GM18520 (cell line): ENCODE measurements at regions not wholly inside any gene's neighbourhood (a gene's known extent, or its start where the extent isn't known, plus 50 kb on each side); places are given as distances from the start of the nearest gene placed in this dataset.

Source experiments
- ATAC-seq: cut with Tn5 transposase; IDR thresholded peaks from one replicate; pipeline ENCODE4 v1.9.1; 2021; ENCODE audit not compliant: unreplicated experiment

DNA sequence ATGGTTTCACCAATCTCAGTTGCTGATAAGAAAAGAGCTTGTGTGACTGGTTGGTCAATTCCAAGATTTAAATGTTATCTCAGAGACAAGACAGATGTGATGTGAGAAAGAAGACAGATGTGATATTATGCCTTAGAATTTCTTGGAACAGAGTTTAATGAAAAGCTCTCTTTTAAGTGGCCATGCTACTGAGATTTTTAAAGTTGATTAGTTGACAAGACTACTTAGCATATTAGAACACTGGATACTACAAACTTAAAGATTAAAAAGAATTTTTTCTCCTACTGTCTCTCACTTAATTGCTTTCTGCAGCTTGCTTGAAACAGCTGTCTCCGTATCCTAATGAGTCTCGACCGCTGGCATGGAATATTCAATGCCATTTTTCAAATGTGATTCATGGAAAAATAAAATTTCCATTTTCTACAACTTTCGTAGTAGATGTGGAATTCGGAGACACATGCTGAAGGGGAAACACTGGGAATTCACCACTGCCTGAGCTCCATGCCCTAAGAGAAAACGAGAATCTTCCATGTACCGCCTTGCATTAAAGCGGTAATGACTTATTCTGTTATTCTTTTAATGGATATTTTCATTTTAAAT, 634.2 kb upstream of the SETBP1 start:
- no peak for ATAC-seq

DNA sequence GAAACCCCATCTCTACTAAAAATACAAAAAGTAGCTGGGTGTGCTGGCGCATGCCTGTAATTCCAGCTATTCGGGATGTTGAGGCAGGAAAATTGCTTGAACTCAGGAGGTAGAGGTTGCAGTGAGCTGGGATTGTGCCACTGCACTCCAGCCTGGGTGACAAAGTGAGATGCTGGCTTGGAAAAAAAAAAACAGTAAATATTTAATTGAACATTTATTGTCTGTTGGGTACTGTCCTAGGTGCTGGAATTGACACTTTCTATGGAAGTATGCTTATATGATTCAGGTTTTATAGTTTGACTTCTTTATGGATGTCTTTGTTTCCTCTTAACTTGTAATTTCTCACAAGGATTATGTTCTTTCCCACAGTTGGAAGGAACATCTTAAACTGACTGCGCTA, 633.1 kb upstream of the SETBP1 start:
- ATAC-seq, result no peak

DNA sequence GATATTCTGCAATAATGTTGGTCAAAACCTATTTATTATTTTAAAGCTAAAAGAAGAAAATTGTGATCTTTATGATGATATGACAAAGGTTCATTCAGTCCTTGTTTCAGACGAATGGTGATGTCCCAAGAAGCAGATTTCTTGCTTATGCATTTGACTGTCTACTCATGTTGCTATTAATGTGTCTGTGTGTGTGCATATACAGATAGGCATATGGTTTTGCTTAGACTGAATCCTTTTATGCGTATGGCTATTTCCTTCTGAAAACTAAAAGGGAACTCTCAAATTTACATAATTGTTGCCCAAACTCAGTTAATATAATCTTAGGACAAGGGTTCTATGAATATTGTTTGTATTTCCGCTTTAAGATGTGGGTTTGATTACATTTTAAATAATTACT, 632.3 kb upstream of the SETBP1 start:
- no peak for ATAC-seq

DNA sequence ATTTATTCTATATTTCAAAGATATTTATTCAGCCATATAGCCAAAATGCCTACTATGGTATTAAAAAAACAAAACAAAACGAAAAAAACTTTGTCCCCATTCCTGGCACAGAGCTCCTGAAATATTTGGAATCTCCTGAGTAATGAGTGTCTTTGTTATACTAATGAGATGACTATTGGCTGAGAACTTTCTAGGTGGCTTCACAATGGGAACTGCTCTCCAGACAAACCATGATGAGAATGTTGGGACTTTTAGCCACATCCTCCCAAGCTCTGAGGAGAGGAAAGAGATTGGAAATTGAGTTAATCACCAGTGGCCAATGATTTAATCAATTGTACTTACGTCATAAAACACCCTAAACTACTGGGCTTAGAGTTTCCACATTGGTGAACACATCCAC, 631.8 kb upstream of the SETBP1 start:
- no peak for ATAC-seq

DNA sequence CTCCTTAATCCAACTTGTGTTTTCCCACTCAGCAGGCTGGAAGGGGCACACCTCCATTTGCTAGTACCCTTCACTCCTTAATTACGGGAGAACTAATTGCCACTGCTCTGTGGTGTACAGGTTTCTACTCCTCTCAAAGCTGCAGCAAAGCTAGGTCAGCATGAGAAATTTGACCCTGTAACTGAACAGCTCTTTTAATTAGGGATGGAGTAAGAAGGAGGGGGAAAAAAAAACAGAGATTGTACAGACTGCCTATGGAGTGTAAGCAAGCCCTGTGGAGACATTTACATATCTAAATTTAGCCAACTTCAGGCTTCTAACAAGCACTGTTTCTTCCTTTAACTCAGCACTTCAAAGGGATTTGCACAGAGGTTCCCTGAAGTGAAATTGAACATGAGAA, 629.7 kb upstream of the SETBP1 start:
- no peak for ATAC-seq

DNA sequence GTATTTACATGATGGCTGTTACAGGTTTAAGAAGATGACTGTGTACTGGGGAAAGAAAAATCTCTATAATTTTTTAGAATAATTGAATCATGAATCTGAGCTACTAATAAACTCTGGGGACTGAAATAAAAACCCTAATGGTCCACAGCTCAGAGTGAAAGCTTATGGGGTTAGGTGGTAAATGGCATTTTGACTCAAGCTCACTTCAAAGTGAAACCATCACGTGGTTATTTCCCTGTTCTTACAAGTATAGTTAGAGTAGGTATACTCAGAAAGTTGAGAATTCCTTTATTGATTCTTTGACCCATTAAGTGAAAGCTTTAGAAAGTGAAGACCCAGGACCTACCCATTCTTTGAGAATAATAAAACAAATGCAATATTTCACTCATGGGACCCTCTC, 626.2 kb upstream of the SETBP1 start:
- ATAC-seq, result peak; percentile 56

DNA sequence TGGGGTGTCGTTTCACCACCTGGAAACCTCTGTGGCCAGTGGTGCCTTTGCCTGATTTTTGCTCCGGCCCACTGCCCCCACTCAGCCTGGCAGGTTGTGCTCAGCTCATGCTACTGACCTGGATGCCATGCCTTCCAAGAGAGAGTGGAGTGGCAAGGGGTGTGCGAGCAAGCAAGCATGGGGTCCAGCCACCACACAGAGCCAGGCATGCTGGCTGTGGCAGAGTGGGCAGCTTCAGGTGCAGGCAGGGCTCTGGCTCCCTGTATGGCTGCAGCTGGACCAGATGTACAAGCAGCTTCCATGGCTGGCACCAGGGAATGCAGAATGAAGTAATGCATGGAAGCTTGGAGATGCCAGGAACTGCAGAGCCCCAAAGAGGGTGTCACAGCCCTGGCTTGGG, 620.5 kb upstream of the SETBP1 start:
- no peak for ATAC-seq

DNA sequence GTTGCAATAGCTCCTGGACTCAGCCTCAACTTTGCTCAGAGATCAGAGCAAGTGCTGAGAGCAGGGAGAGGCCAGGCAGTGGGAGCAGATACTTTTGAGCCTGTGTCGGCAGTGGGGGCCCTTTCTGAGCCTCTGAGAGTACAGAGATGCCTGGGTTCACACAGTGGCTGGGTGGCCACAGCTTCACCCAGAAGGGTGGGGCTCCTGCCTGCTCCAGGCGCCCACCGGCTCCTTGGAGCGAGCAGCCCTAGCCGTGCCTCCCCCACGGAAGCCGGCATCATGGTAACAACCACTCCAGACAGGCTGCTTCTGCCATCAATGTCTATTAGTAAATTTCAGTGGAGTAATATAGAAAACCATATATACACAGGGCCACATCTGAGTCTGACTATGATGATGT, 619.2 kb upstream of the SETBP1 start:
- no peak for ATAC-seq

DNA sequence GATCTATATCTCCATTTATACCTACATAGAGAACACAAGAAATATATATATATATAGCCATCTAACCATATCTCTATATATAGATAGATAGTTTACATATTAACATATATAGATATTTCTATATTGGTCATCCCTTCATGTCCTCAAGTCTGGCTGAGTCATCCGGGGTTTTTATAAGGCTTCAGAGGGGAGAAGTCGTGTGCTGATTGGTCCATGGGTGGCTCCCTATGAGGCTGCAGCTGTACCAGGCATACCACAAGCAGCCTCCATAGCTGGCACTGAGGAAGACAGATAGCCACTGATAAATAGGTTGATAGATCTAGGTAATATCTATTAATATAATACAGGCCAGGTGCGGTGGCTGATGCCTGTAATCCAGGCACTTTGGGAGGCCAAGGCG, 618.3 kb upstream of the SETBP1 start:
- ATAC-seq, result no peak

DNA sequence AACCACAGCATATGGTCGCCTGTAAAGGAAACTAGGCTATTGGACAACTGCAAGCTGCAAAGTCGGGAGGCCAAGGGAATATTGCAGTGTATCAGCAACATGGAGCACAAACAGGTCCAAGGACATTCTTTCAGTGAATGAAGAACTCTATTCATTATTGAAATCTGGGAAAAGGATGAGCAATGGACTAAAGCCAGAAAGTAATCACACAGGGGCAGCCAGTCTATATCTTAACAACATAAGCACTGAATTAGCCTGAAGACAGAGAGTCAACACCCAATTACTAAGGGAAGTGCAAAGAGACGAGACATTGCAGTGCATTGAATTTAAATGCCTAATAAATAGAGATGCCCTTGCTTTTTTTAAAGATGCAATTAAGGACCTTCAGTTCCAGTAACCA, 615.5 kb upstream of the SETBP1 start:
- no peak for ATAC-seq

DNA sequence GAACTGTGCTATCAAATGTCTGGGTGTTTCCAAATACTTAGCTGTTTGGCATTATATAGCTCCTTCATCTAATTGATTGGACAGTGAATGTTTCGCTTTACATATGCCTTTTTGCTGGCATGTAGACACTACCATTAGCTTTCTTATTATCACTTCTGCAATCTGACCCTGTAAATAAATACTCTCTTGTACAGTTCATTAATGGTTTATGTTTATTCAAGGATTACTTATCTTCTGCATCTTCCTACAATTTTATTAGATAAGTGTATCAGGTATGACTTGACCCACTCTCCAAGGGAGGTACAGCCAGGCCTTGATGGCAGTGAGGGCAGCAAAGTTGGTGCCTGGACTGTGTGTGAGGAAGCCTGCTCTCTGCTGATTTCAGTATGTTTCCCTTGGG, 614.1 kb upstream of the SETBP1 start:
- no peak for ATAC-seq

DNA sequence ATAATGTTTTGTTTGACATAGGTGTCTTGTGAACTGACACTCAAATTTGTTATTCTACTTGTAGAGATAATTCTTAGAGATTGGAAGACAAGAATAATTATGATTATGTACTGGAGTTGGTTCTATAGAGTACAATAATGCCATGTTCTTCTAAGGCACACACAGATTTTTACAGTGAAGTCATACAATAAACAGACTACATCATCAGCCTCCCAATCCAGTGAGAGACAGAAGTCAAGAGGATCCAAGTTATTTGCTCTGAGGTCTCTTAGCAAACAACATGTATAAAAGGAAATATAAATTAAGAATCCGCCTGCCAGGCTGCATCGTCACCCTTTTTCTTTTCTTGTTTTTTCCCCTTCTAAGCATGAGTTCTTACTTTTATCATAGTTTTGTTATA, 613.5 kb upstream of the SETBP1 start:
- no peak for ATAC-seq

DNA sequence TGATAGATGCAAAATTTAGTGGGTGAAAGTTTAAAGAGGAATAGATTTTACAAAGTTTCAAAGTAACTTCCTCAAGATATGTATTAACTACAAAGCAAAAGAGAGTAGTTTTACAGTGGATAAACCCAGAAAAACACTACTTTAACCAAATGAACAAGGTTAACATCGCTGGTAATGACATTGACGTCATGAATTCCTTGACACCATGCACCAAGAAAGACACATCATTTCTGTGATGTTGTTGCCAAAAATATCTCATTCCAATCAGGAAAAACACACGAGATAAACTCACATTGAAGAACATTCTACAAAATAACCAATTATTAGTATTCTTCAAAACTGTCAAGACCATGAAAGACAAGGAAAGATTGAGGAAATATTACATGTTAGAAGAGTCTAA, 605.6 kb upstream of the SETBP1 start:
- ATAC-seq, result no peak

DNA sequence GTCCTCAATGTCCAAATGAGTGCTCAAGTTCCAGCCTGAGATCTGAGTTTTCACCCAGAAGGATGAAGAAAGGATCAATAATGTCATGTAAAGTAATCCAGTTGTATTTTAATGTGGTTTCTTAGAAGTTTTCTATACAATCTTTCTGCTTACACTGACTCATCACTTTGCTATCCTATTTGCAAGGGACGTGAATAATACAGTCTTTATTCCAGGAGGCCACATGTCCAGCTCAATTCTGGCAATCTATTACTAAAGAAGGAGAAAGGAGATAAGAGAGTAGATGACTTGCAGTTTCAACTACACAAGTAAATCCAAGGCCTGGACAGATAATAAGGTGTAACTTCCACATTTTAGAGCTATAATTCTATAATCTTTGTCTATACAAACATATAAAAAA, 601.1 kb upstream of the SETBP1 start:
- ATAC-seq, result no peak

DNA sequence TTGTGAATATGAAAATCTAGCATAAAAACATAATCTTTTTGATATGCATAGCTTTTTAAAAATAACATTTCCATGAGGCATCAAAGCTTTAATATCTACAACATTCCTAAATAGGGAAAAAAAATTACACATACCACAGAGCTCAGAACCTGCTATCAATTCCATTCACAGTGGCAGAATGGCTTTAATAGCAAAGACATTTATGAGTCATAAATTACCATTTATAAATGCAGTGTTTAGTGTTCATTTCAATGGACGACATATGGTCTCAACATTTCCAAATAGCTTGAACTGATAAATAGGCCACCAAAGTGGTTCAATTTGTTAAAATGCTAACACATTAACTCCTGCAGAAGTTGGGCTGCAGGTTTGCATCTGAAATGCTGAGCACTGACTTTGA, 600.6 kb upstream of the SETBP1 start:
- ATAC-seq, result no peak

DNA sequence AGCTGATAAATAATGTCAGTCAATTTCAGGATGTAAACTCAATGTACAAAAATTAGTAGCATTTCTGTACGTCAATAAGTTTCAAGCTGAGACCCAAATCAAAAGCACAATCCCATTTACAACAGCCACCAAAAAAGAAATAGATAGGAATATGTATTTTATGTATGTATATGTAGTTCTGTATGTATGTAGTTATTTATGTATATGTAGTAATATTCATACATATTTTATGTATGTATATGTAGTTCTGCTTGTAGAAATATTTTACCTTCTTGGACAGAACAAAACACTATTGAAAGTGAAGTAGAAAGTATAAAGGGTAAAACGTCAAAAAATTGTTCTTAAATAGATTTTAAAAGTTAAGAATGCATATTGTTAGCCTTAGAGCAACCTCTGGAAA, 591.0 kb upstream of the SETBP1 start:
- ATAC-seq, result no peak

DNA sequence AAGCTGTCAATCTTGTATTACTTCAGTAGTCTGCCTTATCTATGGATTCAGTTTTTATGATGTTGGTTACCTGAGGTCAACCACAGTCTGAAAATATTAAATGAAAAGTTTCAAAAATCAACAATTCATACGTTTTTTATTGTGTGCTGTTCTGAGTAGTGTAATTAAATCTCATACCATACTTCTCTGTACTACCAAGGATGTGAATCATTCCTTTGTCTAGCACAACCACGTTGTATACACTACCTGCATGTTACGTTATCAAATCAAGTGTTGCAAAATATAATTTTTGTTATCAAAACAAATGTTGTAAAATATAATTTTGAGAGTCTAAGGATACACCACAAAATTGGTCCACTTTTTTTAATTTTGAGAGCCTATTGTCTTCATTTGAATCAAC, 590.2 kb upstream of the SETBP1 start:
- no peak for ATAC-seq

DNA sequence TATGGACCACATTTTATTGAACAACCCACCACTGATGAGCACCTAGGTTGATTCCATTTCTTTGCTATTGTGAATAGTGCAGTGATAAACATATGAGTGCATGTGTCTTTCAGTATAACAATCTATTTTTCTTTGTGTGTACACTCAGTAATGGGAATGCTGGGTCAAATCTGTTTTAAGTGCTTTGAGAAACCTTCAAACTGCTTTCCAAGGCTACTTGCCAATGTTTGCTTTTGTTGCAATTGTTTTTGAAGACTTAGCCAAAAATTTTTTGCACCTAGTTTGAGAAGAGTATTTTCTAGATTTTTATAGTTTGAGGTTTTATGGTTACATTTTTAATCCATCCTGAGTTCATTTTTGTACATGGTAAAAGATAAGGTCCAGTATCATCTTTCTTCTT, 587.4 kb upstream of the SETBP1 start:
- no peak for ATAC-seq

DNA sequence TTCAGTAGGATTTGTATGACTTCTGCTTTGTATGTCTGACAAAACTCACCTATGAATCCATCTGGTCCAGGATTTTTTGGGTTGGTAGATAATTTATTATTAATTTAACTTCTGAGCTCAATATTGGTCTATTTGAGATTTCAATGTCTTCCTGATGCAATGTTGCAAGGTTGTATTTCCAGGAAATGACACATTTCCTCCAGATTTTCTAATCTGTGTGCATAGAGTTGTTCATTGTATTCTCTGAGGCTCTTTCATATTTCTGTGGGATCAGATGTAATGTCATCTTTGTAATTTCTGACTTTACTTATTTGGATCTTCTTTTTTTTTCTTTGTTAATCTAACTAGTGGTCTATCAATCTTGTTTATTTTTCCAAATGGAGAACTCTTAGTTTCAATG, 584.7 kb upstream of the SETBP1 start:
- no peak for ATAC-seq

DNA sequence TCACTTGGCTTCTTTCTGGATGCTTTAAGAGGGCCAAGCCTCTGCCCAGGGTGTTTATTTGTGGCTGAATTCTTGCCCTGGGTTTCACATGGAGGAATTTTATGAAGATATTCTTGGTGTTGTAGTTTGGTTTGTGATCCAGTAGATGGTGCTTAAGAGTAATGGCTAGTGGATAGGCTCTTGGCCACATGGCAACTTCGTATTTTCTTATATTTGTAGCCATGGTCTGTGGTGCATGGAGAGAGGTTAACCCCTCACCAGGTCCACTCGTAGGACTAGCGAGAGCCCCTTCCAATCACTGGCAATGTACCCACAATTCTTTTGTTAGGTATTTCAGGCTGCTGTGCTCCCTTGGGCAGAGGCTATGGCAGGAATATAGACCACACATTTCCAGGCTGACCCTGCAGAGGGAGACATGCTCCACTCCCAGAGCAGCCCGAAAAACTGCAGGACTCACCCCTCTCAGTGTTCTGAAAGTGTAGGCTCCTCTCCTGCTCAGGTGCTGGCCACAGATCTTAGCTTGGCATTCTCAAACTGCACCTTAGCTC, 582.1 kb upstream of the SETBP1 start:
- no peak for ATAC-seq

DNA sequence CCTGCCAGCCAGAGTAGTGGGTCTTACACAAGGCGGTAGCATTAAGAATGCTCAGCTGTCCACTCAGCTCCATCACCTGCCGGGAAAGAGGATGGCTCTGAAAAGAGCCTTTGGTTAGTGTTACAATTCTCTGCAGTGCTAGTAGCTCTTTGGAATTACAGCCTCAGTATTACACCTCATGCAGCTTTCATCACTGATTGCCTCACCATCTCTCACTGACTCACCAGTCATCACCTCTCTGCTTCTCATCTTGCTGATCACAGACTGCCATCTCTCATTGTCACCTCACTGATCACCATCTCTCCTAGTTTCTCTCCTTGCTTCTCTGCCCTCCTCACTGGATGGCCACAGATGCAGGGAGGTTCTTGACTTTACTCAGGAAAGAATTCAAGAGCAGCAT, 573.5 kb upstream of the SETBP1 start:
- ATAC-seq, result no peak

DNA sequence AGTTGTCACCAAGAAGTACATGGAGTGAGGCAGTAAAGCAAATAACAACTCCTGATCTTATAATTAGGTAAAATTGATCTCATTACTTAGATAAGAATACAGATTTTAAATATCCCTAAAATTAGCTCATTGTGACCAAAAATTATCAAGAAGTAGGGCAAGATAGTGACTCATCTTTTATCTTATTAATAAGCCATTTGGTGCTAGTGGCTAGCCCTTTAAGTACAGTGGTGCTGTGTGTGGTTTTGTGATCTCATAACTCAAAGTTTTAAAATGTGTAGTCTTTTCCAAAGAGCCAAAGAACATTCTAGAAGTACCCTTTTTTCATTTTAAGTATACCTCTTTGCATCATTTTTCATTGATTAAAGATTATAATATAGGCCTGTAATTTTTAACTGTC, 569.4 kb upstream of the SETBP1 start:
- ATAC-seq, result no peak

DNA sequence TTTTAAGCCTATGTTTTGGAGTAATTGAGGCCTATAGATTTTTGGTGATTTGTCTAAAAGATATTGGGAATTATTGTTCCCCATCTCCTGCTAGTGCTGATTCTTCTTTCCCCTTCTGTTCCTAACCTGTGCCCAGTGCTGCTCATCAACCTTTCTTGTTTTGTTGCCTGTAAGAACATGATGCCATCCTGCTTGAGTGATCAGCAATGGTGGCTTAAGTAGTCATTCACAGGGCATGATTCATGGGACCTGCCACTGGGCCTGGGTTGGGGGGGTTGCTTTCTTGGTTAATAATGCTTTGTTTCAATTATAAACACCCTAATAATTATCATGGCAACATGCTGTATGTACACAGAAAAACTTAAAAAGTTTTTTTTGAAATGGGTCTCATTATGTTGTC, 562.9 kb upstream of the SETBP1 start:
- no peak for ATAC-seq

DNA sequence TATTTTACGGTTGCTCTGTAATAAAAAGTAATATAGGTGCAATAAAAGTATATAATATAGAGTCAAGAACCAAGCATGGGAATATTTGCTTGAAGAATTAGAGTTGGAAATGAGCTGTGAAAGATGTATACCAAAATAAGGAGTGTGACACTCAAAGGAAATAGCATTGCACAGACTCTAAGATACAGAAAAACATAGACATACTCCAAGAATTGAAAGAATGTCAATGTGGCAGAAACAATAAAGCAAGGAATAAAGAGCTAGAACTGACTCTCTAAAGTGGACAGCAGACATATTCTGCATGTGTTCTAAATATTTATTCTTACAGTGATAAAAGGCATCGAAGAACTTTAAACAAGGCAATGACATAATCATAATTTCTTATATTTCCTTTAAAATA, 561.1 kb upstream of the SETBP1 start:
- ATAC-seq, result no peak
